ENCODE measurements at regions not wholly inside any gene's neighbourhood (a gene's known extent, or its start where the extent isn't known, plus 50 kb on each side); places are given as distances from the start of the nearest gene placed in this dataset.

DNA sequence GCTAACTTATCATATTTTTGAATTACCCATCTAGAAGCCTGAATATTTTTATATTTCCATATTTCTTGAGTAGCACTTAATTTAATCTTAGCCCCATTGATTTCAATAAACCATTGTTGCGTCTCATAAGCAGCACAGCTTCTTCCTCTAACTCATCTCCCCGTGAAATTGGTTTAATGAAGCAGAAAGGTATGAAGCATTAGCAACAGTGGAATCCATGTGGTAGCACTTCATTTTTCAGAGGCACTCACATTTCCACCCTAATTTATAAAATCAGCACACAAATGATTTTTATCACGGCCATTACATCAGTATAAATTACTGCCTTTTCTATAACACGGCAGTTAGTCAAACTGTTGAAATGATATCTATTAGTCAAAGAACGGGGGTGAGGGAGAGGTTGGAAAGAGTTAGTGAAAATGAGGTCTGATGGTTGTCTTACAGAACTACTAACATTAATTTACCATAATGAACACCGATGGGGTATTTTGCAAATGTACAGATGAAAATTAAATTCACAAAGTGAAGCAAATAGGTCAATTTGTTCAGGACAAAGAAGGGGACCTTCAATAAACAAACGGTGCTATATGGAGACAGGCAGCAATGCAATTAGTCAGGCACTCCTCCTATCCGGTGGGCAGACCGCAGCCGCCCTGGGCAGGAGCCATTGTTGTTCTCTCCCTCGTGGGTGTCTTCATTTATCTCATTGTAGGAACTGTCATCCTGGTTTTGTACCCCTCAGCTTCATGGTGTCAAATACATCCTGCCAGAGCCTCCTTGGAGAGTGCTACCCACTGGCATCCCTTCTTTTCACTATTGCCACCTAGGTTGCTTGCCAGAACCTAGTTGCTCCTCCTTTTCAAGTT is 205.7 kb downstream of the SOX3 start:
- ChIA-PET CTCF (no interaction called here), POLR2A (no interaction called here)
- no peak overlapping the region for H3K4me3 Mint-ChIP-seq
- intact Hi-C loops (cut with micrococcal nuclease), result no loop called here
- TF ChIP-seq, protein P1, sequence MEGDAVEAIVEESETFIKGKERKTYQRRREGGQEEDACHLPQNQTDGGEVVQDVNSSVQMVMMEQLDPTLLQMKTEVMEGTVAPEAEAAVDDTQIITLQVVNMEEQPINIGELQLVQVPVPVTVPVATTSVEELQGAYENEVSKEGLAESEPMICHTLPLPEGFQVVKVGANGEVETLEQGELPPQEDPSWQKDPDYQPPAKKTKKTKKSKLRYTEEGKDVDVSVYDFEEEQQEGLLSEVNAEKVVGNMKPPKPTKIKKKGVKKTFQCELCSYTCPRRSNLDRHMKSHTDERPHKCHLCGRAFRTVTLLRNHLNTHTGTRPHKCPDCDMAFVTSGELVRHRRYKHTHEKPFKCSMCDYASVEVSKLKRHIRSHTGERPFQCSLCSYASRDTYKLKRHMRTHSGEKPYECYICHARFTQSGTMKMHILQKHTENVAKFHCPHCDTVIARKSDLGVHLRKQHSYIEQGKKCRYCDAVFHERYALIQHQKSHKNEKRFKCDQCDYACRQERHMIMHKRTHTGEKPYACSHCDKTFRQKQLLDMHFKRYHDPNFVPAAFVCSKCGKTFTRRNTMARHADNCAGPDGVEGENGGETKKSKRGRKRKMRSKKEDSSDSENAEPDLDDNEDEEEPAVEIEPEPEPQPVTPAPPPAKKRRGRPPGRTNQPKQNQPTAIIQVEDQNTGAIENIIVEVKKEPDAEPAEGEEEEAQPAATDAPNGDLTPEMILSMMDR (IDR thresholded peaks at IDR 0.05), result no peak
- H3K4me1 Mint-ChIP-seq, result no peaks in the 10 kb centered on the region
- no peaks in the 10 kb centered on the region for H3K9me3 Mint-ChIP-seq
- DNase-seq (no peak), ATAC-seq (ENCODE audit: low read depth) (no peak)
- H3K27ac Mint-ChIP-seq, result no peak overlapping the region
- no peaks in the 10 kb centered on the region for H3K36me3 Mint-ChIP-seq (ENCODE audit: low read depth)
- H3K27me3 Mint-ChIP-seq, result no peaks in the 10 kb centered on the region

DNA sequence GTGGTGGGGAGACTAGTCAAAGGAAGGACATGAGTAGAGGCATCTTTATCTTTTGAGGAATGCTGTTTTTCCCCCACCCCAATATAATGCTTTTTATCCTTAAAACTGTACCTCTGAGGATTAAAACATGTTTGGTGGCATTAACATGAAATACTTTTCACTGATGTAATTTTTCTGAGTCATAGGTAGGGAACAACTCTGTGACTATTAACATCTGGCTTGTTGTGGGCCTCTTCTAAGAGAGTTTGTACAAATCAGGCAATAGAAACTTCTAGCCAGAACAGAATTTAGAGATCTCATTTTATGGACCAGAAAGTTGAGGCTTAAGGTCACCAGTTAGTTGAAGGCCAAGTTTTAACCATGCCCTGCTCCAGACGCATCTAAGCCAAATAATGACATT is 207.6 kb downstream of the SOX3 start:
- no peak overlapping the region for H3K27ac Mint-ChIP-seq
- no peaks in the 10 kb centered on the region for H3K4me1 Mint-ChIP-seq
- no peaks in the 10 kb centered on the region for H3K27me3 Mint-ChIP-seq
- intact Hi-C loops (cut with micrococcal nuclease), result no loop called here
- TF ChIP-seq, protein P1 (IDR thresholded peaks at IDR 0.05), result no peak
- ATAC-seq (ENCODE audit: low read depth) (no peak), DNase-seq (no peak)
- no peaks in the 10 kb centered on the region for H3K36me3 Mint-ChIP-seq (ENCODE audit: low read depth)
- H3K9me3 Mint-ChIP-seq, result no peaks in the 10 kb centered on the region
- ChIA-PET CTCF (no interaction called here), POLR2A (no interaction called here)
- H3K4me3 Mint-ChIP-seq, result no peak overlapping the region

DNA sequence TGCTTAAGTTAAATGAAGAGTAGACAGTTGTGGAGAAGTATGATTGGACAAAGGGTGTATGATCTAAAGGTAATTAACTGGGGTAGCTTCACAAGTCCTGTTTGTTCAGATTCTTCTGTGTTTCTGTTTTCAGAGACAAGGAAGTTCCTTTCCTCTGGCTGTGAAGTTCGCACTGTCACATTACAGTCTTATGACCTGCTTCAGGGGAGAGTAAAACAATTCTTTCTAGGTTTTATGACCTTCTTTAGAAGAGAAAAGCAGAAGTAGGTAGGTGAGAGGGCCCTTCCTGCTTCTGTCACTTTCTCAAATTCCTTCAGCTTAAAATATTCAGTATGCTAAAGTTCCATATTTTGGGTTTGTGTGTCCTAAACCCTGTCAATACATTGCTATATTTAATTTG is 211.9 kb downstream of the SOX3 start:
- Mint-ChIP-seq H3K36me3 (ENCODE audit: low read depth) (no peaks in the 10 kb centered on the region), H3K4me1 (no peaks in the 10 kb centered on the region), H3K27ac (no peak overlapping the region), H3K9me3 (no peaks in the 10 kb centered on the region), H3K27me3 (no peaks in the 10 kb centered on the region), H3K4me3 (no peak overlapping the region)
- TF ChIP-seq, protein P1 (IDR thresholded peaks at IDR 0.05), result no peak
- intact Hi-C loops (cut with micrococcal nuclease), result no loop called here
- DNase-seq (no peak), ATAC-seq (ENCODE audit: low read depth) (no peak)
- POLR2A ChIA-PET, result no interaction called here
- CTCF ChIA-PET, result no interaction called here

DNA sequence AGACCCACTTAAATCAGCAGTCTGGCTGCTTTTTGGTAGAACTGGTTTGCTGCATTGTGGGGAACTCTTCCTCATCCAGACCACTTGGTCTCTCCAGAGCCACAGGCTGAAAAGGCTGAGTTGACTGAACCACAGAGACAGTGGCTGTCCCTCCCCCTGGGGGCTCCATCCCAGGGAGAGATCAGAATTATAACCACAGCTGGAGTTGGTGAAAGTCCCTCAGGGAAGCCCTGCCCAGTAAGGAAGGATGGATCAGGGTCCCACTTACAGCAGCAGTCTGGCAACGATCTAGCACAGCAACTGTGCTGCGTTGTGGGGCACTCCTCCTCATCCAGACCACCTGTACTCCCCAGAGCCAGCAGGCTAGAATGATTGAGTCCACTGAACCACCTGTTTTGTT is 212.7 kb downstream of the SOX3 start:
- CTCF ChIA-PET, result no interaction called here
- Mint-ChIP-seq H3K4me3 (no peak overlapping the region), H3K36me3 (ENCODE audit: low read depth) (no peaks in the 10 kb centered on the region), H3K9me3 (no peaks in the 10 kb centered on the region), H3K27me3 (no peaks in the 10 kb centered on the region), H3K27ac (no peak overlapping the region), H3K4me1 (no peaks in the 10 kb centered on the region)
- DNase-seq (no peak), ATAC-seq (ENCODE audit: low read depth) (no peak)
- intact Hi-C loops (cut with micrococcal nuclease), result no loop called here
- TF ChIP-seq, protein P1 (IDR thresholded peaks at IDR 0.05), result no peak
- POLR2A ChIA-PET, result no interaction called here

DNA sequence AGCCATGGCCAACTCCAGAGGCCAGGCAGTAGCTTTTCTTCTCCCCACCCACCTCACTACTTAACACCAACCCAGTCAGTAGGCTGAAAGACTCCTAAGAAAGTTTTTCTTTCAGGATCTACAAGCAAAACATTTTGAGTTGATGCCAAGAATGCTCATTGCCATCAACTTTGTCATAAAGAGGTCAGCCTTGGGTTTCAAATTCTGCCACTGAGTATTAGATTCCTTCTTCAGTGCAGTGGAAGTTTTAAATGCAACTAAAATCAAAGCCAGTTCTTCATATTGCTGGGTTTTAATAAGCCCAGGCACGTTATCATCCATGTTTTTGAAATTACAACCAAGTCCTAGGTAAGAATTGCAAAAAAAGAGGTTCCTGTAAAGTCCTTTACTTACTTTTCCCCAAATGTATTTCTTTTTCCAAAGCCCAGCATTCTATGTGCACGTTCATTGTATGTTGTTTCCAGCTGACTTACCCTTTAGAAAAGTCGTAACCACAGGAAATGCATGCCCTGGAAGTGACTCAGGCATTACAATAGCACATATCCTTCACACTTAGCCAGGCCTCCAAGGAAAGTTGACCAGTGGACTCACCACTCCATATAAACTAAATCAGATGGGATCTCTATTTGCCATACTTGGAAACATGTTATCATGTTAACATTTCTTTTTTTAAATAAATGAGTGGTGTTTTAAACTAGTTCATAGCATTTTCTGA is 229.9 kb downstream of the SOX3 start:
- Mint-ChIP-seq H3K4me3 (no peak overlapping the region), H3K27me3 (no peaks in the 10 kb centered on the region), H3K27ac (no peak overlapping the region), H3K4me1 (no peaks in the 10 kb centered on the region), H3K36me3 (ENCODE audit: low read depth) (no peaks in the 10 kb centered on the region), H3K9me3 (peaks cover 7% of the 10 kb centered on the region)
- CTCF ChIA-PET, result no interaction called here
- intact Hi-C loops (cut with micrococcal nuclease), result no loop called here
- DNase-seq (no peak), ATAC-seq (ENCODE audit: low read depth) (no peak)
- TF ChIP-seq, protein P1 (IDR thresholded peaks at IDR 0.05), result no peak
- POLR2A ChIA-PET, result no interaction called here

All from activated B cell treated with CpG ODN at 0.5 μM for 24 hours (primary cell).